Lung microvascular endothelial cell (primary cell): ENCODE measurements at regions not wholly inside any gene's neighbourhood (a gene's known extent, or its start where the extent isn't known, plus 50 kb on each side); places are given as distances from the start of the nearest gene placed in this dataset.

ENCODE experiments used
- DNase-seq, 2 donors: peaks; one replicate each; pipeline versions ENCODE4 v3.0.0 to v3.0.0-alpha.2; 2010; ENCODE audit warnings: low read depth in 2 of 2

- DNase-seq, result no peak
Measured at GRCh38 chr5:41670854-41671479, 160.6 kb upstream of the PLCXD3 start.

DNA sequence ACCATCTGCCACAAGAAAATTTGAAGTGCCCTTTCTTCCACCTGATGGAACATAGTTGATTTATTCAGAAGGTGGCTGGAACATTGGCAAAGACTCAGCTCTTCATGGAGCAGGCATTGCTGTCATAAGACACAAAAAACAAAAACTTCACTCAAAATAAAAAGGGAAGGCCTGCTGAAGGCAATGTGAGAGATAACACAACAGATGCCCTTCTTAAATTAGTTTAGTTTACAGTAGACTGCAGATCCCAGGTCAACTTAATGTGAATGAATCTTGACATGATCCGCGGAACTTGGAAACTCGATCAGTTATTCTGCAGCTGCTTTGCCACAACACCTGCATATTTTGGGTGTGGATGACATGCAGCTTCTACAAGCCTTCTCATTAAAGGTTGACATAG is 159.8 kb upstream of the PLCXD3 start:
- DNase-seq, result no peak

DNA sequence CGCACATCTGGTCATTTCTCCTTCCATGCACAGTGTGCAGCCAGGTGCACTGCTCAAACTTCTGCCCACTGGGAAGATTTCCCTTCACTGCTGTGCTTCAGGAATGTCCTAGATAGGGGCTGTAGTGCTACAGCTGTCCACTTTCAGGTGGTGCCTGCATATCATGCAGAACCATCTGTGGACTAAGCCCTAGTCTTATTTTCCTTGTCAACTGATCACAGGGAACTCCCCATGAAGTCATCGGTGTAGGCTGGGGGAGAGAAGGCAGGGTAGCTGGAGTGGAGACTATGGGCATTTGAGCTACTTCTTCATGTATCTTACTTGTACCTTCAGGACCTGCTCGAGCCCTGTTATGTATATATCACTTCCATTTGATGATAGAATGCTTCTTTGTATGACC is 150.9 kb upstream of the PLCXD3 start:
- no peak for DNase-seq

DNA sequence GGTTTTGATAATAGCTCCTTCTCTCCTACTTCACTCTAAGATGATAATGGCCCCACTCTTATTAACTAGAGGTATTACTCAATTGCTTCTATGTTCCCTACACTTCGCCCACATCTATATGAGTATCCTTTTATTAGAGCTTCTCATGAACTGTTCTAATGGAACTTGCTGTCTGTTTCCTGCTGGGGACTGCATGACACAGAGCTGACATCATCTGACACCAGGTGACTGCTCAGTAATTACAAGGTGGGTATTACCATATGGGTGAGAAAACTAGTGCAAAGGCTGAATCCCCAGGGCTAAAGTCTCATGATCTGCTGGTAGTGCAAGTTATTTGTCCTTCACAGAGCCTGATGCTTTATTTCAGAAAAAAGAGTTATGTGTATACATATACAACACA is 146.2 kb upstream of the PLCXD3 start:
- no peak for DNase-seq

- no peak for DNase-seq
Measured at GRCh38 chr5:41650131-41650530, 139.7 kb upstream of the PLCXD3 start.

DNA sequence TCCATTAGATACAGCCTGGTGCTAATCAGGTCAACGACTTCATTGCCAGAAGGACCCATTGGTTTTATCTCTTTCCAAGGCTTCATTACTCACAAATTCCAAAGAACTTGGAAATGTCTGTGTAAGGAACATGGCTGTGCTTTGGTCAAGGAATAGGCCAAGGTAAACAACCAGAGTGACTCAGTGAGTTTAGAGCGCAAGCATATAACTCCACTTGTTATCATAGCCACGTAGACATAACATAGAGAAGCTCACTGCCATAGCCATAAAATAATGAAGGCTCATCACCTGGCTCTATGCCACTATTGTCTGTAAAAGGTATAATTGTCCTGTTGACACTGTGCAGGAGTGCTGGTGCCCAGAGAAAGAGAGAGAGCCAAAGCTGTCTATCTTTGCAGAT is 139.3 kb upstream of the PLCXD3 start:
- peak in 1 of 2 donors; percentile 89 for DNase-seq

DNA sequence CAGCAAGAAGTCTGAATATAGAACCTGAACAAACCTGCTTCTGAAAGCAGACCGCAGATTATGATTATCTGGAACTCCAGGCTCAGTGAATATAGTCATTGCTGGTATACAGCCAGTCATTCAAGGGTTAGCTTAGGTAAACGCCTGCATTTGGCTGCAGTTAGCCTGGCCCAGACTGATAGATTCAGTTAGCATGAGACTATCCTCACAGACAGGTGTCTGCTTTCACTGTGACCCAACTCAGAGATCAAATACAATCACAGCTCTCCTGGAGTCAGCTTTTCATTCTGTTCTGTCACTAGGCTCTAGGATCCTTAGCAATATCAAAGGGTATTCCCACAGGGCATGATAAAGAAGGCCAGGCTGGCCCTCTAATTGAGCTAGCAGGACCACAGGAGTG is 138.6 kb upstream of the PLCXD3 start:
- peak in 1 of 2 donors; percentile 8 for DNase-seq

- DNase-seq, result peak; percentile 23 to 27
Measured at GRCh38 chr5:41641621-41642020, 131.2 kb upstream of the PLCXD3 start.

DNA sequence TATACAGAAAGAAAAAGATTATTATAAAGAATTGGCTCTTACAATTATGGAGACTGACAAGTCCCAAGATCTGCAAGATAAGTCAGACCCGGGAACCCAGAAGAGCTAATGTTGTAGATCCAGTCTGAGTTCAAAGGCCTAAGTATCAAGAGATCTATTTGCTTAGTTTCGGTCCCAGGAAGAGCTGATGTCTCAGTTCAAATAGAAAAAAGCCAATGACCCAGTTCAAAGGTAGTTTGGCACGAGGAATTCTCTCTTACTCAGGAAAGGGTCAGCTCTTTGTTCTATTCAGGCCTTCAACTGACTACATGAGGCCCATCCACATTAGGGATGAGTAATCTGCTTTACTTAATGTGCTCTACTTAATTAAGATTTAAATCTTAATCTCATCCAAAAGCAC is 128.3 kb upstream of the PLCXD3 start:
- no peak for DNase-seq

DNA sequence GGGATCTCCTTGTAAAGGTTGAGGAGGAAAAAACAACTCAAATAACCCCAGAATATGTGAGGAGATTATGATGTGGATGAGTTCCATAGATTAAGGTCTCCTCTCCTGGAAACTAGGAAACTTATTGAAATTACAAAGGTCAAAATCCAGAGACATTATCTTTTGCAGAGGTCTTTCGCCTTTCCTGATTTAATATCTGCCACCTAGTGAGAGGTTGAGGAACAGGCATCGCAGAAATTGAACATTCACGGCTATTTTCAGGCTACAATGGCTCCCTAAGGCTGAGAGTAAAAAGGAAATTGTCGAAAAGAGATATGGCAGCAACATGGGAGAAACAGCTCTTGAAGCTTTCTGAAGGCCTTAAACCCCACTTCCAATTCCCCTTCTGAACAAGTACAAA is 127.5 kb upstream of the PLCXD3 start:
- no peak for DNase-seq

DNA sequence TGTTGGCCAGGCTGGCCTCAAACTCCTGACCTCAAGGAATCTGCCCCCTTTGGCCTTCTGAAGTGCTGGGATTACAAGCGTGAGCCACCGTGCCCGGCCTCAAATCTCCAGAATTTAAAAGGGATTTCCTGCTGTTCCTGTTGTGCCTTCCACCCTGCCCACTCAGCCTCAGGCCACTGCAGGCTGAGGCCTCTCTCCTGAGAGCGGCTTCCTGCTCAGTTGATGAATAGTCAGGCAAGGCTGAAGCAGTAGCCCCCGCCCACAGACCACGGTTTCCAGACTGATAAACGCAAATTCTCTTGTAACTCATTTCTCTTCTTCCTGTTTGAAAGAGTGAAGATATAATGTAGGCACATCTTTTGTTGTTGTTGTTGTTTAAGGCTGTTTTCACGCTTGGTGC is 127.0 kb upstream of the PLCXD3 start:
- peak in 1 of 2 donors; percentile 3 for DNase-seq

DNA sequence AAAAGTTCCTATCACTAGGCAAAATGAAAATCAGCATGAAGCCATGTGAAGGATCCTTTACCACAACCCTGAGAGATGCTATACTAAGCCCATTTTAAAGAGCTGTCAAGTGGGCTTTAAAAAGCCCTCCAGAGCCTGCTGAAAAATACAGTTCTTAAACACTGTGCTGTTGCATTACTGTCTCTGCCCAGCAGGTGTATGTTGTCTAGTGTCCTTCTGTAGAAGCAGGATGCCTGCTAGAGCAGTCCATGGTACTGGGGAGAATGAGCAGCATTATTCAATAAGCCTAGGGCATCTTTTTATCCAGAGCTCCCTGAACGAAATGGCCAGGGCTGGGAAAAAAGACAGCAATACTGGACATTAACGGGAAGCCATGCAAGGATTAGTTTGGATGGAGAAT is 126.2 kb upstream of the PLCXD3 start:
- peak; percentile 41 to 47 for DNase-seq

DNA sequence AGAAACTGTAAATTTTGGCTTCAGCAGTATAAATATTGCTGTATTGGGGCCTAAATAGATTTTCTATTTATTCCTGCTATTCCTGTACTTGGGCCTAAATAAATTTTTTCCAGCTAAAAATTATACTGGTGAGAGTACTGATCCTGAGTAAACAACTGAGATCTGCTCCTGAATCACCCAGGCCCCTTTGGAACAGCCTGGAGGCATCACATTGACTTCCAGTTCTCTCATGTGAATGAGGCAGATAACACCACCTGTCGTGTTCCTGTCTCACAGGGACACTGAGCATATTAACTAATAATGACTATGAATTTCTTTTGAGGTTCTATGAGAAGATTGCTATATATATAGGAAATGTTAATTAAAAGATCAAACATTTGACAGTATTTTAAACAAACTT is 119.5 kb upstream of the PLCXD3 start:
- DNase-seq, result no peak

- DNase-seq, result no peak
Measured at GRCh38 chr5:41625571-41625970, 115.2 kb upstream of the PLCXD3 start.

DNA sequence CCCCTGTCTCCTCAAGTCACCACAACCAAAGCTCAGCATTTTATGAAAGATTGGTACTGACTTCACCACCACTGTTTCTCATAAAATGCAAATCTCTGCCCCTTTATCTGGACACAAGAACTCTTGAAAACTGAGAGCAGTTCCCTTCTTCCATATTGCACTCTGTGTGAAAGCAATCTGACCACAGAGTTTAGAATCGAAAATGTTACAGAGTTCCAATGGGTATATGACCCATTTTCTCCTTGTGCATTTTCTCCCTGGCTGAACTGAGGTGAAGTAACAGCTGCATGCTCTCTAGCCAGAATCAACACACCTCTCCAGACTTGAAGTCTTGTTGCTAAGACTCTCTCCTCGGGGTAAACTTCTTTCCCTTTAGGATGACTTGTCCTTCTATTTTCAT is 111.0 kb upstream of the PLCXD3 start:
- DNase-seq, result no peak

DNA sequence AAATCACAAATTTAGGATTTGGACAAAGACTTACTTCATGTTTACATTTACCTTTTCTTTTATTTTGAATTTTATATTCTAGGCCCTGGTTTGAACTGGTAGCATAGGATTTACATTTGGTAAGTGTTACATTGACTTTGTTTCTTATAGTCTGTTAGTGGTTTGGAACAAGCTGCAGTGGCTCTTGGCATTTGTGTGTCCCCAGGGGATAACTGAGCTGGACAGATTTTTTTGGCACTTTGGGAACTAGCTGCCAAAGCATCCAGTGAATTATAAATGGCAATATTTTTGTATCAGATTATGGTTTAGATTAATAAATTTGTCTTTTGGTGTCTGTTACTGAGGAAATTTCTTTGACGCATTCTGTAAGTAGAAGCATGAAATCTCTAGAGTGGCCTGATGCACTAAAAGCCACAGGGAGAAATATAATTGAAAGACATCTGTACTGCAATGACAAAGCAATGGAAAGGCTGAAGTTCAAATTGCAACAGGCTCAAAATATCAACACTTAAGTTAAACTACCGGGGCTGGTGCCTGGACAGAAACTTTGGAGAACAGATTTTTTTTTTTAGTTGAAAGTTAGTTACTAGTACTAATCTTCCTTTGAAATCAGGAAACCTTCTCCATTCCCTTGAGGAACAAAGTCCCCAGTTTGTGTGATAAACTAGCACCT is 107.6 kb upstream of the PLCXD3 start:
- no peak for DNase-seq

DNA sequence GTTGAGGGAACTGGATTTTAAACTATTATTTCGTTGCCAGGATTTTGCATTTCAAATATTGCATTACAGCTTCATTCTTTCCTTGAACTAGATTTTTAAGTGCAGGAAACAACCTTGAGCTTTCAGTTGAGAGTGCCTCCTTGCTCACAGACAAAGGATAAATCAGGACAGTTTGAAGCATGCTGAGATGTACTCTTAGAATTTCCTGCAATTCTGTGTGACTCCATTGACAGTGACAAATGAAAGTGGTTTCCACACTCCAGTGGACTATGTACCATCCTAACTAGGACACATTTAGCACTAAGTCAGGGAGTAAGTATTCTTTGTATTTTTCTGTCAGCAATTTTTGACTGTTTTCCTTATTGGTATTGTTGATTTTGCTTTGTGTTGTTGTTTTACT is 100.0 kb upstream of the PLCXD3 start:
- no peak for DNase-seq

GRCh38 chr5:41600731-41601130 is 90.3 kb upstream of the PLCXD3 start:
- no peak for DNase-seq

DNA sequence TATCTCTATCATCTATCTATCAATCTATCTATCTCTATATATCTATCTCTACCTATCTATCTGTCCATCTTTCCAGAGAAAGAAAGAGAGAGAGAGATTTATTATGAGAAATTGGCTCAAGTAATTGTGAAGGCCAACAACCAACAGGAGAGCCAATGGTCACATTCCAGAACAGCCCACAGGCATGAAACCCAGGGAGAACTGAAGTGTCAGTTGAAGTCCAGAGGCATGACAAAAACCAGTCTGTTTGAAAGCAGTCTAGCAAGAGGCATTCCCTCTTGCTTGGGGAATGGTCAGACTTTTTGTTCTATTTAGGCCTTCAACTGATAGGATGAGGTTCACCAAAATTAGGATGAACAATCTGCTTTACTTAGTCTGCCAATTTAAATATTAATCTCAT is 87.6 kb upstream of the PLCXD3 start:
- no peak for DNase-seq

- DNase-seq, result no peak
Measured at GRCh38 chr5:41587668-41588067, 77.3 kb upstream of the PLCXD3 start.

- DNase-seq, result no peak
Measured at GRCh38 chr5:41575110-41575779, 64.8 kb upstream of the PLCXD3 start.

DNA sequence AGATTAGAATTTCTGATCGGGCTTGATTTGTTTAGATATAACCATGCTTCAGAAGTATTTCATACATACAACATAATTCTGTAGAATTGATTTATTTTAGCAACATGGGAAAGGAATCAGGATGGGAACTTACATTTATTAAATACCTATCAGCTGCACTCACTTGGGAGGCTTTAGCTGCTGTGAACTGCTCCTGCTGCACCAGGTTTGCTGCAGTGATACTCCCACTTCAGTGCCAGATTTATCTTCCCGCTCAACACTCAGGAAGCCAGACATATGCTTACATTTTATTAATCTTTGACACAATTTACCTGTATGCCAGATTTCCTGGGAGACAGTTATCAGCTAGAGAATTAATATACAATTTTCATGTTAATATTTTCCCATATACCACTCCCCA is 64.0 kb upstream of the PLCXD3 start:
- DNase-seq, result no peak
